Smooth muscle cell (in vitro differentiated cells): ENCODE measurements at regions not wholly inside any gene's neighbourhood (a gene's known extent, or its start where the extent isn't known, plus 50 kb on each side); places are given as distances from the start of the nearest gene placed in this dataset.

Experiments
- DNase-seq: peaks from one replicate; lab custom pipeline; 2025; ENCODE audit not compliant: unreplicated experiment; lab: John Stamatoyannopoulos, UW
- H2AFZ ChIP-seq: fragments of 200-600 bp; sonication (generic); 2 replicates; pipeline ENCODE4 v1.6.0; 2016; ENCODE audit warnings: antibody characterized with exemption, low read depth, mild to moderate bottlenecking
- H3F3A ChIP-seq: fragments of 200-600 bp; sonication (generic); 2 replicates; pipeline ENCODE4 v1.6.0; 2017; ENCODE audit warnings: antibody characterized with exemption, low read depth
- H3K27ac ChIP-seq: fragments of 200-600 bp; sonication (generic); 2 replicates; pipeline ENCODE4 v1.5.1; 2016; ENCODE audit warnings: low read depth, mild to moderate bottlenecking
- H3K27me3 ChIP-seq: fragments of 200-600 bp; sonication (generic); 2 replicates; pipeline ENCODE4 v1.6.1; 2016; ENCODE audit warnings: low read depth, mild to moderate bottlenecking
- H3K36me3 ChIP-seq: fragments of 200-600 bp; sonication (generic); 2 replicates; pipeline ENCODE4 v1.5.1; 2016; ENCODE audit warnings: low read depth
- H3K4me1 ChIP-seq: fragments of 200-600 bp; sonication (generic); 2 replicates; pipeline ENCODE4 v1.5.1; 2016; ENCODE audit warnings: low read depth
- H3K4me2 ChIP-seq: fragments of 200-600 bp; sonication (generic); 2 replicates; pipeline ENCODE4 v1.6.0; 2016; ENCODE audit warnings: mild to moderate bottlenecking
- H3K4me3 ChIP-seq: fragments of 200-600 bp; sonication (generic); 2 replicates; pipeline ENCODE4 v1.5.1; 2016; ENCODE audit warnings: mild to moderate bottlenecking
- H3K79me2 ChIP-seq: fragments of 200-600 bp; sonication (generic); 2 replicates; pipeline ENCODE4 v1.6.0; 2016; ENCODE audit warnings: low read depth, mild to moderate bottlenecking
- H3K9ac ChIP-seq: fragments of 200-600 bp; sonication (generic); 2 replicates; pipeline ENCODE4 v1.6.0; 2016; ENCODE audit warnings: low read depth
- H3K9me3 ChIP-seq: fragments of 200-600 bp; sonication (generic); replicated peaks from 2 replicates; pipeline ENCODE4 v1.5.1; 2016; ENCODE audit warnings: low read depth
- H4K20me1 ChIP-seq: fragments of 200-600 bp; sonication (generic); 2 replicates; pipeline ENCODE4 v1.6.0; 2016; ENCODE audit warnings: low read depth
- CTCF ChIP-seq: fragments of 200-600 bp; sonication (generic); IDR thresholded peaks from 2 replicates; pipeline ENCODE4 v1.5.1; 2017; ENCODE audit warnings: borderline replicate concordance, mild to moderate bottlenecking, antibody characterized with exemption; ENCODE audit not compliant: insufficient read depth, poor library complexity, severe bottlenecking
- WGBS: methylation state at CpG from one replicate; pipeline ENCODE4 v1.1.7; 2016; ENCODE audit warnings: low lambda C conversion rate; 5-methylcytosine and 5-hydroxymethylcytosine counted together

- Histone ChIP-seq H3K36me3 (no peaks in the 10 kb centered on the region), H3F3A (no peaks in the 10 kb centered on the region), H4K20me1 (no peaks in the 10 kb centered on the region), H3K79me2 (no peaks in the 10 kb centered on the region), H2AFZ (no peak overlapping the region), H3K4me2 (no peak overlapping the region), H3K4me1 (peaks cover 14% of the 10 kb centered on the region), H3K27ac (no peak overlapping the region), H3K9ac (no peak overlapping the region), H3K27me3 (no peaks in the 10 kb centered on the region), H3K9me3 (no peaks in the 10 kb centered on the region), H3K4me3 (no peak overlapping the region)
- TF ChIP-seq CTCF, result no peak
- no peak for DNase-seq
- 58% methylated on average over 7 of the region's 7 CpGs for WGBS
Observed at GRCh38 chr7:28890137-28890536, 68.0 kb downstream of the TRIL start.

GRCh38 chr7:28889290-28889689 is 68.8 kb downstream of the TRIL start:
- Histone ChIP-seq H3K36me3 (no peaks in the 10 kb centered on the region), H3F3A (no peaks in the 10 kb centered on the region), H3K4me1 (peaks cover 14% of the 10 kb centered on the region), H3K79me2 (no peaks in the 10 kb centered on the region), H3K27me3 (peaks cover 3% of the 10 kb centered on the region), H3K4me3 (no peak overlapping the region), H3K9me3 (no peaks in the 10 kb centered on the region), H3K9ac (no peak overlapping the region), H4K20me1 (no peaks in the 10 kb centered on the region), H3K27ac (no peak overlapping the region), H3K4me2 (no peak overlapping the region), H2AFZ (no peak overlapping the region)
- no peak for TF ChIP-seq CTCF
- DNase-seq, result no peak
- WGBS, result 73% methylated on average over 4 of the region's 4 CpGs

- no peak for TF ChIP-seq CTCF
- Histone ChIP-seq H3K27me3 (peaks cover 26% of the 10 kb centered on the region), H4K20me1 (no peaks in the 10 kb centered on the region), H3F3A (no peaks in the 10 kb centered on the region), H2AFZ (no peak overlapping the region), H3K9me3 (no peaks in the 10 kb centered on the region), H3K4me3 (no peak overlapping the region), H3K79me2 (no peaks in the 10 kb centered on the region), H3K27ac (no peak overlapping the region), H3K9ac (no peak overlapping the region), H3K4me2 (no peak overlapping the region), H3K4me1 (peaks cover 4% of the 10 kb centered on the region), H3K36me3 (no peaks in the 10 kb centered on the region)
- WGBS, result 75% methylated on average over 2 of the region's 2 CpGs
- DNase-seq, result no peak
Observed at GRCh38 chr7:28885771-28886170, 72.4 kb downstream of the TRIL start.

- Histone ChIP-seq H3K9ac (no peak overlapping the region), H3F3A (no peaks in the 10 kb centered on the region), H2AFZ (no peak overlapping the region), H3K4me3 (no peak overlapping the region), H3K36me3 (no peaks in the 10 kb centered on the region), H3K4me1 (peaks cover 15% of the 10 kb centered on the region), H4K20me1 (no peaks in the 10 kb centered on the region), H3K27me3 (peaks cover 26% of the 10 kb centered on the region), H3K9me3 (no peaks in the 10 kb centered on the region), H3K79me2 (no peaks in the 10 kb centered on the region), H3K4me2 (no peak overlapping the region), H3K27ac (no peak overlapping the region)
- 87% methylated on average over 3 of the region's 3 CpGs for WGBS
- DNase-seq, result no peak
- TF ChIP-seq CTCF, result no peak
Observed at GRCh38 chr7:28882869-28883470, 75.2 kb downstream of the TRIL start.
